Muscle of leg (tissue), 3 donors: ENCODE measurements at regions not wholly inside any gene's neighbourhood (a gene's known extent, or its start where the extent isn't known, plus 50 kb on each side); places are given as distances from the start of the nearest gene placed in this dataset.
"Not testable (repeated sequence)": the region's sequence is repeated elsewhere in the genome, so short reads cannot be mapped to it uniquely, and the experiment has no call there.

ENCODE experiments used
- DNase-seq: peaks from one replicate; pipeline ENCODE4 v3.0.0; 2013
- H3K27ac ChIP-seq: one replicate; pipeline ENCODE4 v1.5.1; 2013; ENCODE audit warnings: mild to moderate bottlenecking, low read length, control low read depth
- H3K27me3 ChIP-seq: one replicate; pipeline ENCODE4 v1.6.1; 2013; ENCODE audit warnings: low read length; ENCODE audit not compliant: control insufficient read depth, insufficient read depth
- H3K36me3 ChIP-seq: one replicate; pipeline ENCODE4 v1.6.1; 2013; ENCODE audit warnings: low read length; ENCODE audit not compliant: control insufficient read depth, insufficient read depth
- H3K4me1 ChIP-seq: one replicate; pipeline ENCODE4 v1.6.1; 2013; ENCODE audit warnings: low read length; ENCODE audit not compliant: control insufficient read depth, insufficient read depth
- H3K4me3 ChIP-seq: one replicate; pipeline ENCODE4 v1.5.1; 2013; ENCODE audit warnings: low read length, control low read depth
- H3K9me3 ChIP-seq: replicated peaks from 2 replicates; pipeline ENCODE4 v1.6.1; 2013; ENCODE audit warnings: low read depth, low read length; ENCODE audit not compliant: control insufficient read depth
- WGBS: methylation state at CpG from one replicate; pipeline ENCODE4 v1.1.5; 2013; ENCODE audit warnings: missing lambda C conversion rate; ENCODE audit not compliant: insufficient coverage; 5-methylcytosine and 5-hydroxymethylcytosine counted together

- no peaks in the 10 kb centered on the region for H3K9me3 ChIP-seq
- no peaks in the 10 kb centered on the region for H3K27me3 ChIP-seq
- H3K4me1 ChIP-seq, result peaks cover 8% of the 10 kb centered on the region
- WGBS, result 90% methylated on average over 2 of the region's 2 CpGs
- H3K36me3 ChIP-seq, result no peaks in the 10 kb centered on the region
- DNase-seq, result no peak
- no peak overlapping the region for H3K27ac ChIP-seq
- no peak overlapping the region for H3K4me3 ChIP-seq
Measured at GRCh38 chr21:39072468-39072867, 110.8 kb downstream of the PSMG1 start.

GRCh38 chr21:39071623-39072214 lies 111.5 kb downstream of the PSMG1 start:
- Histone ChIP-seq H3K4me1 (peaks cover 14% of the 10 kb centered on the region), H3K27ac (no peak overlapping the region), H3K27me3 (no peaks in the 10 kb centered on the region), H3K9me3 (no peaks in the 10 kb centered on the region), H3K36me3 (no peaks in the 10 kb centered on the region), H3K4me3 (no peak overlapping the region)
- 43% methylated on average over 1 of the region's 4 CpGs for WGBS
- peak; percentile 66 for DNase-seq

GRCh38 chr21:39069856-39070255 lies 113.4 kb downstream of the PSMG1 start:
- H3K4me1 ChIP-seq, result peaks cover 17% of the 10 kb centered on the region
- WGBS, result 100% methylated on average over 1 of the region's 3 CpGs

GRCh38 chr21:39066829-39067780 lies 116.1 kb downstream of the PSMG1 start:
- peaks cover 10% of the 10 kb centered on the region for H3K4me1 ChIP-seq
- H3K27ac ChIP-seq, result peak overlapping the region; percentile 48
- no peaks in the 10 kb centered on the region for H3K27me3 ChIP-seq
- H3K4me3 ChIP-seq, result no peak overlapping the region
- DNase-seq, result peak; percentile 80
- no peaks in the 10 kb centered on the region for H3K36me3 ChIP-seq
- peaks cover 9% of the 10 kb centered on the region for H3K9me3 ChIP-seq
- WGBS, result 30% methylated on average over 8 of the region's 12 CpGs

More at GRCh38 chr21:39069856-39070255, 113.4 kb downstream of the PSMG1 start:
- not testable (repeated sequence) for H3K4me3 ChIP-seq, H3K9me3 ChIP-seq, H3K27ac ChIP-seq, H3K36me3 ChIP-seq, DNase-seq, H3K27me3 ChIP-seq

GRCh38 chr21:39065917-39066316 lies 117.3 kb downstream of the PSMG1 start:
- H3K4me1 ChIP-seq, result peaks cover 10% of the 10 kb centered on the region
- no peak overlapping the region for H3K27ac ChIP-seq
- H3K9me3 ChIP-seq, result peaks cover 9% of the 10 kb centered on the region
- no peak for DNase-seq
- H3K36me3 ChIP-seq, result no peaks in the 10 kb centered on the region
- H3K27me3 ChIP-seq, result no peaks in the 10 kb centered on the region
- no peak overlapping the region for H3K4me3 ChIP-seq
- WGBS, result no CpG with 5 or more reads among the region's 2 CpGs

- Histone ChIP-seq H3K27ac (no peak overlapping the region), H3K36me3 (no peaks in the 10 kb centered on the region), H3K9me3 (peaks cover 9% of the 10 kb centered on the region), H3K4me3 (no peak overlapping the region), H3K27me3 (no peaks in the 10 kb centered on the region), H3K4me1 (peaks cover 10% of the 10 kb centered on the region)
- no peak for DNase-seq
- WGBS, result 90% methylated on average over 4 of the region's 5 CpGs
Measured at GRCh38 chr21:39064325-39065012, 118.8 kb downstream of the PSMG1 start.

GRCh38 chr21:39063517-39063916 lies 119.7 kb downstream of the PSMG1 start:
- no peak overlapping the region for H3K4me3 ChIP-seq
- H3K27ac ChIP-seq, result no peak overlapping the region
- peaks cover 9% of the 10 kb centered on the region for H3K9me3 ChIP-seq
- peaks cover 10% of the 10 kb centered on the region for H3K4me1 ChIP-seq
- no peak for DNase-seq
- no peaks in the 10 kb centered on the region for H3K27me3 ChIP-seq
- no peaks in the 10 kb centered on the region for H3K36me3 ChIP-seq

GRCh38 chr21:39062196-39062595 lies 121.1 kb downstream of the PSMG1 start:
- Histone ChIP-seq H3K4me3 (no peak overlapping the region), H3K27me3 (no peaks in the 10 kb centered on the region)
- DNase-seq, result no peak

GRCh38 chr21:39061766-39062165 lies 121.5 kb downstream of the PSMG1 start:
- no peak for DNase-seq
- peaks cover 4% of the 10 kb centered on the region for H3K4me1 ChIP-seq
- no peaks in the 10 kb centered on the region for H3K27me3 ChIP-seq
- no peak overlapping the region for H3K27ac ChIP-seq
- WGBS, result 92% methylated on average over 9 of the region's 10 CpGs
- H3K36me3 ChIP-seq, result no peaks in the 10 kb centered on the region
- no peak overlapping the region for H3K4me3 ChIP-seq
- H3K9me3 ChIP-seq, result peaks cover 9% of the 10 kb centered on the region

More at GRCh38 chr21:39062196-39062595, 121.1 kb downstream of the PSMG1 start:
- no peak overlapping the region for H3K27ac ChIP-seq
- WGBS, result 82% methylated on average over 9 of the region's 9 CpGs
- peaks cover 7% of the 10 kb centered on the region for H3K4me1 ChIP-seq
- no peaks in the 10 kb centered on the region for H3K36me3 ChIP-seq
- peaks cover 9% of the 10 kb centered on the region for H3K9me3 ChIP-seq

- Histone ChIP-seq H3K4me3 (no peak overlapping the region), H3K36me3 (no peaks in the 10 kb centered on the region), H3K27me3 (no peaks in the 10 kb centered on the region), H3K9me3 (peaks cover 9% of the 10 kb centered on the region), H3K27ac (no peak overlapping the region), H3K4me1 (no peaks in the 10 kb centered on the region)
- DNase-seq, result no peak
- 79% methylated on average over 9 of the region's 9 CpGs for WGBS
Measured at GRCh38 chr21:39060485-39061083, 122.7 kb downstream of the PSMG1 start.
